T-cell (primary cell): ENCODE measurements at regions not wholly inside any gene's neighbourhood (a gene's known extent, or its start where the extent isn't known, plus 50 kb on each side); places are given as distances from the start of the nearest gene placed in this dataset.

Experiments used
- ATAC-seq, 4 experiments: fragments of 200-7000 bp in 3 of 4; fragments of 150-1000 bp in 1 of 4; cut with Tn5 transposase; replicated peaks in 1 of 4; 1 replicate in 3 of 4; 2 replicates in 1 of 4; pipeline ENCODE4 v1.10.0; 2021; ENCODE audit warnings: moderate library complexity in 3 of 4, mild to moderate bottlenecking in 2 of 4, moderate number of reproducible peaks in 1 of 4
- CTCF ChIA-PET, 2 donors: fragments of 300-600 bp; sonication (Branson Sonifier 250); formaldehyde crosslinking; loops; one replicate each; lab custom pipeline; 2022; ENCODE audit warnings: antibody characterized with exemption in 2 of 2; lab: Charles Lee
- POLR2A ChIA-PET, 2 donors: fragments of 300-600 bp; sonication (Branson Sonifier 250); formaldehyde crosslinking; loops; one replicate each; lab custom pipeline; 2022; ENCODE audit warnings: antibody characterized with exemption in 2 of 2; lab: Charles Lee
- DNase-seq, 35 experiments: peaks; one replicate each; pipeline versions ENCODE4 v3.0.0 to v3.0.0-alpha.2; 2013 to 2023
- H3K27ac ChIP-seq: one replicate; pipeline ENCODE4 v1.5.1; 2013; ENCODE audit warnings: low read length
- H3K27me3 ChIP-seq, 2 experiments: replicated peaks in 1 of 2; 1 replicate in 1 of 2; 2 replicates in 1 of 2; pipeline versions ENCODE4 v1.6.1 to v1.7.0; 2013; ENCODE audit warnings: low read length in 1 of 2, mixed read lengths in 1 of 2; ENCODE audit not compliant: control insufficient read depth in 2 of 2, insufficient read depth in 2 of 2; ENCODE audit errors: extremely low read depth in 1 of 2
- H3K36me3 ChIP-seq, 2 donors: 1 replicate in 1 of 2; 2 replicates in 1 of 2; pipeline versions ENCODE4 v1.6.1 to v1.7.0; 2013; ENCODE audit warnings: low read length in 1 of 2; ENCODE audit not compliant: control insufficient read depth in 2 of 2, insufficient read depth in 1 of 2; ENCODE audit errors: extremely low read depth in 1 of 2
- H3K4me1 ChIP-seq, 2 experiments: 1 replicate in 1 of 2; 2 replicates in 1 of 2; pipeline versions ENCODE4 v1.6.1 to v1.7.0; 2013; ENCODE audit warnings: low read length in 2 of 2, mixed read lengths in 1 of 2; ENCODE audit not compliant: insufficient read depth in 2 of 2, control insufficient read depth in 1 of 2; ENCODE audit errors: extremely low read depth in 1 of 2
- H3K4me3 ChIP-seq, 2 donors: 1 replicate in 1 of 2; 2 replicates in 1 of 2; pipeline versions ENCODE4 v1.5.1 to v1.7.0; 2013; ENCODE audit warnings: mild to moderate bottlenecking in 2 of 2, low read length in 1 of 2, moderate library complexity in 1 of 2; ENCODE audit not compliant: control insufficient read depth in 1 of 2; ENCODE audit errors: extremely low read depth in 1 of 2
- H3K9me3 ChIP-seq: 2 replicates; pipeline ENCODE4 v1.7.0; 2013
- H3K27ac Mint-ChIP-seq, 2 donors: one replicate each; pipeline ENCODE4 v1.8.0; 2020 to 2021; ENCODE audit warnings: mild to moderate bottlenecking in 2 of 2, mixed read lengths in 2 of 2
- H3K27me3 Mint-ChIP-seq, 2 donors: one replicate each; pipeline ENCODE4 v1.8.0; 2021 to 2022; ENCODE audit warnings: mixed read lengths in 2 of 2
- H3K36me3 Mint-ChIP-seq: one replicate; pipeline ENCODE4 v1.8.0; 2021; ENCODE audit warnings: mixed read lengths
- H3K4me1 Mint-ChIP-seq, 3 donors: one replicate each; pipeline ENCODE4 v1.8.0; 2020 to 2022; ENCODE audit warnings: mixed read lengths in 3 of 3, mild to moderate bottlenecking in 1 of 3
- H3K4me3 Mint-ChIP-seq, 3 donors: one replicate each; pipeline ENCODE4 v1.8.0; 2020 to 2022; ENCODE audit warnings: mild to moderate bottlenecking in 3 of 3, mixed read lengths in 3 of 3, moderate library complexity in 3 of 3
- H3K9me3 Mint-ChIP-seq, 3 donors: one replicate each; pipeline ENCODE4 v1.8.0; 2020 to 2022; ENCODE audit warnings: mixed read lengths in 3 of 3
- WGBS: methylation state at CpG from one replicate; pipeline ENCODE4 v1.1.5; 2013; ENCODE audit warnings: missing lambda C conversion rate; ENCODE audit not compliant: insufficient coverage; 5-methylcytosine and 5-hydroxymethylcytosine counted together

DNA sequence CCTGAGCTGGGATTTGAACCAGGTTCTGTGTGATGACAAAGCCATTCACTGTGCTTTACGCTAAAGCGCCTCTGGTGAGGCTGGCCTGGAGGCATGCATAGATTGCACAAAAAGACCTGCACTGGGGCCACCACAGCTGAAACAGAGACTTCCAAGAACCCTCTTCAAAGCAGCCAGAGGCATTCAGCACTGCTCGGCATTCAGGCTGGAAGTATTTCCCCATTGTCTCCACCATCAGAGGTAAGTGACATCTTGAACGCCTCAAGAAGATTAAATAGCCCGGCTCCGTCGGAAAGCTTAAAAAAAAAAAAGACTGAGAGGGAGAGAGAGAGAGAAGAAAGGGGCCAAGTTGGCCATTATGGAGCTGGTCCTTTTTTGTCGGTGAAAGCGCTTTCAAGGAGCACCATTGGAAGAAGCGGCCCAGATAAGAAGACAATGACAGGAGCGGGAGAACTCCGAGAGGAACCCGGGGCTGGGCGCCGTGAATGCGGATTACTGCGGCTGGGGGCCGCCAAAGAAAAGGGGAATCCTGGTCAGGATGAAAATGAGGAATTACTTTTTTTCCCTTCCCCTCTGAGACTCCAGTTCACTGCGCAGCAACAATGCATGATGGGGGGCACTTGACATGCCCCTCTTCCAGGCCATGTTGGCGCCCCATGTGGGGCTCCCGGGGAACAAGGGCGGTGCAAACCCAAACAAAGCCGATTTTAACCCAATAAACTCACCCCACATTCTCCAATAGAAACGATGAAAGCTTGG, 228.3 kb downstream of the MYCN start:
- Mint-ChIP-seq H3K4me3 (no peak overlapping the region), H3K36me3 (no peaks in the 10 kb centered on the region), H3K9me3 (peaks cover 0 to 6% (median 0%) of the 10 kb centered on the region in 3 donors), H3K27ac (no peak overlapping the region), H3K27me3 (no peaks in the 10 kb centered on the region), H3K4me1 (no peaks in the 10 kb centered on the region)
- no peaks in the 10 kb centered on the region for H3K9me3 ChIP-seq
- 96% methylated on average over 7 of the region's 24 CpGs for WGBS
- H3K36me3 ChIP-seq, result no peaks in the 10 kb centered on the region
- H3K27ac ChIP-seq, result no peak overlapping the region
- H3K4me3 ChIP-seq, result no peak overlapping the region
- no peaks in the 10 kb centered on the region for H3K4me1 ChIP-seq
- no peak for DNase-seq
- CTCF ChIA-PET, result no interaction called here
- POLR2A ChIA-PET, result interaction anchor here in 1 of 2 donors (0.6 kb wide), 1 partner anchor 25 kb away, joined by 5 read pairs; no protein-coding TSS in a partner anchor
- no peaks in the 10 kb centered on the region for H3K27me3 ChIP-seq
- no peak for ATAC-seq

DNA sequence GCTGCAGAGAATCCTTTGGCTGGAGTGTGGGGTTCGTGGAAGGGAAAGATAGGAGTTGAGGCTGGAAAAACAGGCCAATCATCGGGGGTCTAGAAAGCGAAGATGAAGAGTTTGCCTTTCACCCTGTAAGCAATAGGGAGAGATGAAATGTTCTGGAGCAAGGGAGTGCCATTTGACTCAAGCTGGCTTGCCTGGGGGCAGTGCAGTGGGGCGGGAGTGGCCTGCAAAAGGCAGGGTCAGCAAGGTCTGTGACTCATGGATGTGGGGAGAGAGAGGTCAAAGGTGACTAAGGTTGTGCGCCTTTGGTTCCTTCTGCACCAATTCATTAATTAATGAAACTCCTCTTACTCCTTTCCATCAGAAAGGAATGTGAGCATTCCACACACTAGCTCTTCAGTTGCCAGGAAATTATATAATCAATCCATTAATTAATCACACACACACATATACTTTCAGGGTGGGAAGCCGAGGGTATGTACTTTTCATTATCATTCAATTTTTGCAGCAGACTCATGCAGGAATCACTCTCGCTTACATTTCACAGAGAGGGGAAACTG, 227.6 kb downstream of the MYCN start:
- Histone ChIP-seq H3K27ac (no peak overlapping the region), H3K27me3 (no peaks in the 10 kb centered on the region), H3K4me3 (no peak overlapping the region), H3K36me3 (no peaks in the 10 kb centered on the region), H3K4me1 (no peaks in the 10 kb centered on the region), H3K9me3 (no peaks in the 10 kb centered on the region)
- ATAC-seq (no peak), DNase-seq (no peak)
- CTCF ChIA-PET, result no interaction called here
- no peak overlapping the region for H3K4me3 Mint-ChIP-seq
- peaks cover 0 to 6% (median 0%) of the 10 kb centered on the region in 3 donors for H3K9me3 Mint-ChIP-seq
- POLR2A ChIA-PET, result interaction anchor here in 1 of 2 donors (0.6 kb wide), 1 partner anchor 26 kb away, joined by 5 read pairs; no protein-coding TSS in a partner anchor
- H3K27me3 Mint-ChIP-seq, result no peaks in the 10 kb centered on the region
- 75% methylated on average over 1 of the region's 7 CpGs for WGBS
- H3K4me1 Mint-ChIP-seq, result no peaks in the 10 kb centered on the region
- H3K27ac Mint-ChIP-seq, result no peak overlapping the region
- H3K36me3 Mint-ChIP-seq, result no peaks in the 10 kb centered on the region

GRCh38 chr2:16167451-16167861, 227.1 kb downstream of the MYCN start:
- Mint-ChIP-seq H3K36me3 (no peaks in the 10 kb centered on the region), H3K4me1 (no peaks in the 10 kb centered on the region), H3K27me3 (no peaks in the 10 kb centered on the region), H3K4me3 (no peak overlapping the region), H3K9me3 (peaks cover 0 to 6% (median 0%) of the 10 kb centered on the region in 3 donors), H3K27ac (no peak overlapping the region)
- DNase-seq (no peak), ATAC-seq (no peak)
- ChIA-PET CTCF (no interaction called here), POLR2A (no interaction called here)
- Histone ChIP-seq H3K27me3 (no peaks in the 10 kb centered on the region), H3K4me1 (no peaks in the 10 kb centered on the region), H3K9me3 (no peaks in the 10 kb centered on the region), H3K27ac (no peak overlapping the region), H3K36me3 (no peaks in the 10 kb centered on the region), H3K4me3 (no peak overlapping the region)
- WGBS, result 78% methylated on average over 6 of the region's 6 CpGs

GRCh38 chr2:16166327-16166981, 226.1 kb downstream of the MYCN start:
- Histone ChIP-seq H3K36me3 (no peaks in the 10 kb centered on the region), H3K27me3 (no peaks in the 10 kb centered on the region), H3K4me3 (no peak overlapping the region), H3K9me3 (no peaks in the 10 kb centered on the region), H3K4me1 (no peaks in the 10 kb centered on the region), H3K27ac (no peak overlapping the region)
- POLR2A ChIA-PET, result no interaction called here
- Mint-ChIP-seq H3K4me3 (no peak overlapping the region), H3K27me3 (peaks cover 0 to 5% of the 10 kb centered on the region in 2 donors), H3K27ac (no peak overlapping the region), H3K36me3 (no peaks in the 10 kb centered on the region), H3K4me1 (no peaks in the 10 kb centered on the region), H3K9me3 (peaks cover 0 to 6% (median 0%) of the 10 kb centered on the region in 3 donors)
- CTCF ChIA-PET, result no interaction called here
- WGBS, result 76% methylated on average over 21 of the region's 21 CpGs
- no peak for ATAC-seq
- DNase-seq, result no peak

DNA sequence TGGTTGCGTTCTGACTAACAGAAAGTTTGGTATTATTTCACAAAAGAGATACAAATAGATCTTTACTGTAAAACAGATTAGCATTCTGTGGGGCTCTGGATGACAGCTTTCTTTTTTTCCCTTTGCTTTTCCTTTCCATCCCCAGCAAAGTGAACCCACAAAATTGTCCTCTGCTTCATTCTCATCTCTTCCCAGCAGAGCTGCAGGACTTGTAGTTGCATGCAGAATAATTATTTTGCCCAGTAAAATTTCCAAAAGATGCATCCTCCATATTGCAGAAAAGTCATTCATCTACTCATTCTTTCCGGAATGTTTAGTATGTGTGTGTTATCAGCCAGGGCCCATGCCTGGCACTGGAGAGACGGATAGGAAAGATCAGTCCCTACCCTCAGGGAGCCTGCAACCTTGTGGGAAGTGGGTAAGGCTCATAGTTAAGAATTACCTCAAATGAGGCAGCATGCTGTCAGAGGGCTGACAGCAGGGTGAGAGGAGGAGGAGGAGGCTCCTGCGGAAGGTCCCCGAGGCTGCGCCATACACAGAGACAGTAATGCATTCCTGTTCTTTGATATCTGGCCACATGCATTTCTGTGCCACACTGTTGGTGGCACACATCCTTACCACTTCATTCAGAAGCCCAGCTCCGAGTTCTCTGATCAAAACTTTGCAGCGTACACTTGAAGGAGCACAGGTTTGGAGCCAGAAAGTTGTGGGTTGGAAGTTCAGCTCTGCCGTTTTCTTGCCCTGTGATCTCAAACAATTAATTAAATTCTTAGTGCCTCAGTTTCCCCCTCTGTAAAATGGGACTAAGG, 225.4 kb downstream of the MYCN start:
- H3K36me3 Mint-ChIP-seq, result no peaks in the 10 kb centered on the region
- Histone ChIP-seq H3K27me3 (no peaks in the 10 kb centered on the region), H3K27ac (no peak overlapping the region), H3K9me3 (no peaks in the 10 kb centered on the region), H3K36me3 (no peaks in the 10 kb centered on the region), H3K4me3 (no peak overlapping the region), H3K4me1 (no peaks in the 10 kb centered on the region)
- no peak for ATAC-seq
- H3K27ac Mint-ChIP-seq, result no peak overlapping the region
- CTCF ChIA-PET, result no interaction called here
- no peaks in the 10 kb centered on the region for H3K4me1 Mint-ChIP-seq
- WGBS, result 76% methylated on average over 3 of the region's 9 CpGs
- peaks cover 0 to 5% of the 10 kb centered on the region in 2 donors for H3K27me3 Mint-ChIP-seq
- peaks cover 0 to 6% (median 0%) of the 10 kb centered on the region in 3 donors for H3K9me3 Mint-ChIP-seq
- POLR2A ChIA-PET, result interaction anchor here in 1 of 2 donors (0.6 kb wide), 1 partner anchor 8 kb away, joined by 3 read pairs; no protein-coding TSS in a partner anchor
- DNase-seq, result no peak
- H3K4me3 Mint-ChIP-seq, result no peak overlapping the region

DNA sequence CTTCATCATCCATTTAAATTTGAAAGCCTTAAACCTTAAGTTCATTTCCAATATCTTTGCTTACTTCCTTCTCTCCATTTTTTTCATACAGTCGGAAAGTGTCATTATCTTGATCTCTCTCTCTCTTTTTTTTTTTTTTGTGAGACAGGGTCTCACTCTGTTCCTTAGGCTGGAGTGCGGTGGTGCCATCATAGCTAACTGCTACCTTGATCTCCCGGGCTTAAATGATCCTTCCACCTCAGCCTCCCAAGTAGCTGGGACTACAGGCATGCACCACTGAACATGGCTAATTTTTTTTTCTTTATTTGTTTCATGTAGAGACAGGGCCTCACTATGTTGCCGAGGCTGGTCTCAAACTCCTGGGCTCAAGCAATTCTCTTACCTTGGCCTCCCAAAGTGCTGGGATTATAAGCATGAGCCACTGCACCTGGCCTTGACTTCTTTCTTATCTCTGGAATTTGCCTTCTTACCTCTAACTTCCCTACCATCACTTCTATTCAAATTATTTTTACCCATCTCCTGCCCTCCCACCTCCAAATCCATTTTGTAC, 222.2 kb downstream of the MYCN start:
- Histone ChIP-seq H3K27ac (no peak overlapping the region), H3K36me3 (no peaks in the 10 kb centered on the region), H3K9me3 (no peaks in the 10 kb centered on the region), H3K4me3 (no peak overlapping the region), H3K27me3 (no peaks in the 10 kb centered on the region), H3K4me1 (no peaks in the 10 kb centered on the region)
- whole genome bisulfite sequencing, result 100% methylated on average over 1 of the region's 4 CpGs
- Mint-ChIP-seq H3K36me3 (no peaks in the 10 kb centered on the region), H3K27me3 (peaks cover 0 to 5% of the 10 kb centered on the region in 2 donors), H3K9me3 (no peaks in the 10 kb centered on the region), H3K27ac (no peak overlapping the region), H3K4me1 (no peaks in the 10 kb centered on the region), H3K4me3 (no peak overlapping the region)
- ATAC-seq, result no peak
- DNase-seq, result no peak
- ChIA-PET POLR2A (no interaction called here), CTCF (interaction anchor here (0.7 kb wide), 2 partner anchors 163 to 214 kb away, joined by 3 read pairs; no protein-coding TSS in a partner anchor)
